GM06990 (cell line): ENCODE measurements at regions not wholly inside any gene's neighbourhood (a gene's known extent, or its start where the extent isn't known, plus 50 kb on each side); places are given as distances from the start of the nearest gene placed in this dataset.
A peak's percentile ranks its signal among the peaks of the same experiment; 100 is the strongest.

ENCODE experiments used
- DNase-seq: peaks from one replicate; pipeline ENCODE4 v3.0.0-alpha.2; 2011; ENCODE audit not compliant: insufficient read length; ENCODE audit errors: extremely low read depth
- H3K27me3 ChIP-seq: replicated peaks from 2 replicates; pipeline ENCODE4 v1.6.0; 2011; ENCODE audit warnings: low read length; ENCODE audit not compliant: control insufficient read depth, insufficient read depth
- H3K36me3 ChIP-seq: 2 replicates; pipeline ENCODE4 v1.5.1; 2011; ENCODE audit warnings: low read length; ENCODE audit not compliant: control insufficient read depth, insufficient read depth
- H3K4me3 ChIP-seq: replicated peaks from 2 replicates; pipeline ENCODE4 v1.5.1; 2011; ENCODE audit warnings: low read depth, mild to moderate bottlenecking, control low read depth, low read length
- CTCF ChIP-seq: IDR thresholded peaks from 2 replicates; pipeline ENCODE4 v1.5.1; 2011; ENCODE audit warnings: low read length, control low read depth, mild to moderate bottlenecking, inconsistent platforms; ENCODE audit not compliant: insufficient read depth, poor library complexity, severe bottlenecking

DNA sequence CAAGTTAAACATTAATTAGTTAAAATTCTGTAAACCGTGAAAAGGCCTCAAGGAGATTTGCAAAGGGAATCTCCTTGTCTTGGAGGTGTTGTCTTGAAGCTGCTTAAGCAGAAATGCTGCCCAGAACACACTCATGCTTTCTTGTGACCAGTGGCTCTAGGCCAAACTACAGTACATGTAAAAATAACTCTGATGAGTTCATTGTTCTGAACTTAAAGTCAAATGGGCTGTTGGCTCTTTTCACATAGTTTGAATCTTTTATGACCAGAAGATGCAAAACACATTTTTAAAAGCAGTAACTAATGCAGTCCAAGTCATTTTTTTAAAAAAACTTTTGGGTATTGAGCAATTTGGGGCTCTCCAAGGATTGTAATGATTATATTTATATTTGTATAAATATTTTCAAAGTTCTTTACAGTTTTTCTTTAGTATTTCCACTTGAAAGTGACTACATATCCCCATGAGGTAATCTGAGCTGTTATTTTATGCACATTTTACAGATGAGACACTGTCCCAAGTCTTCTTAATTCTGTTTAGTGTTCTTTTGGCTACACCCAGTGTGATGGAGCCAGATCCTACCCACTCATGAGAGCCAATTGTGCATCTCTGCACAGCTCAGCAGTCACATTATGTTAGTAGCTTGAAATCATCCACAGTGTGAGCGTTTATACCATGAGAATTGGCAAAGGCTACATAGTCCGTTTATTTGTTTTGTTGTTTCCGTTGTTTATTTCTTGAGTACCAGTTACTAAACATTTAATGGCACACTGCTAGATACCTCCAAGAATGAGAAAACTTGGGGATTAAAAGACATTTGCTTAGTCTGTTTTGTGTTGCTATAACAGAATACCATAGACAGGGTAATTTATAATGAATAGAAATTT lies 112.8 kb upstream of the ATXN3L start:
- Histone ChIP-seq H3K4me3 (no peak overlapping the region), H3K27me3 (no peaks in the 10 kb centered on the region), H3K36me3 (no peaks in the 10 kb centered on the region)
- no peak for DNase-seq
- no peak for TF ChIP-seq CTCF

GRCh38 chrX:13430136-13430827 lies 110.4 kb upstream of the ATXN3L start:
- Histone ChIP-seq H3K4me3 (no peak overlapping the region), H3K27me3 (no peaks in the 10 kb centered on the region), H3K36me3 (no peaks in the 10 kb centered on the region)
- DNase-seq = no peak
- TF ChIP-seq CTCF = no peak

DNA sequence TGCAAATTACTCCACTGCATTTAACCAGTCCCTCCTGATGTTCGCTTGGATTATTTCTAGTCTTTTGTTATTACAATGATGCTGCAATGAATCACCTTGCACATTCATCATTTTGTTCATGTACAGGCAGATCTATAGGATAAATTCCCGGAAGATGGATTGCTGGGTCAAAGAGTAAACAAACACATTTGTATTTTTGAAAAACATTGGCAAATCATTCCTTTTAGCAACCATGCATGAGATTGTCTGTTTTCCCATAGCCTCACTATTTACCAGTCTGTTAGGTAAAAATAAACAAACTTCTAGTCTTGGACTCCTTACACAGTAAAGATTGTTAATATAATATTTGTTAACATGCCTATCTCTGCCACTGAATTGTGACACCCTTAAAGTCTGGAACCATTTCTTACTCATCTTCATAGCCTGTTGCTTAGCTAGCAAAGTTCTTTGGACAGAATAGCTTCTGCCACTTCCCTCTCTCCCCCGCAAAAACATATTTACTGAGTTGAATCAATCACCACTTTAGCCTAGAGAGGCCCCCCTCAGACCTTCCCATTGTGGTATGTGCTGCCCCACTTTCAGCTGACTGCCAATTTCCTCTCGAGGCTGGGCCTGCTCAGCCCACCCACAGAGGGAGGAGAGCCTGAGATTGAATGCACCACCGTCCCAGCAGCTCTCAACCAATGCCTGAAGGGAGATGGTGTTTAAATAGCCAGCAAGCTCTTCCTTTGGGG lies 108.4 kb upstream of the ATXN3L start:
- no peak for TF ChIP-seq CTCF
- peak; percentile 18 for DNase-seq
- H3K27me3 ChIP-seq = no peaks in the 10 kb centered on the region
- no peak overlapping the region for H3K4me3 ChIP-seq
- no peaks in the 10 kb centered on the region for H3K36me3 ChIP-seq

- TF ChIP-seq CTCF = no peak
- H3K4me3 ChIP-seq = no peak overlapping the region
- DNase-seq = no peak
- H3K36me3 ChIP-seq = no peaks in the 10 kb centered on the region
- H3K27me3 ChIP-seq = no peaks in the 10 kb centered on the region
Observed at GRCh38 chrX:13427441-13428052, 107.7 kb upstream of the ATXN3L start.

DNA sequence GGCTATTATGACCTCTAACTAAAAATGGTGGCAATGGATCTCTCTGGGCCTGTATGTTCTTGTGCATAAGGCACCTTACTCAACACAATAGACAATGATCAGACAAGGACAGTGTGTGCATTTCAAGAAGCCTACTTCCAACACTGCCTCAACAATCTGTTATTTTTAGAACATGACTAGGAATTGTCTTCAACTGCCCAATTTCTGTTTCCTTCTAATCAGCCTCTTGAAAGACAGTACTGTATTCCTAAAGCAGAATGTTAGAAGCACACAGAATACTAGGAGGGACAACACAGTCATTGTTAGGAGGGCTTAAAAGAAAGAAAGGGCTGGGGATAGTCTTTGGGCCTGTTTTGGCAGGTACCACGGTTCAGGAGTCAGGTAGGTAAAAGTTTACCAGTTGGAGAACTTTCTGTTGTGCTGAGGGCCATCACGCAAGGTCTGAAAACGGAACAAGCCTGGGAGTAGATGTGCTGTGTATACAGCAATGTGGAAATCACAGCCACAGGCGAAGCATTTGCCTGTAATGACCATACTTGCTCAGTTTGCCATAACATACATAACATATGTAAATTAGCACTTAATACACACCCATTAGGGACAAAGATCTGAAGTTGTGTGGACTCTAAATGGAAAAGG lies 100.8 kb upstream of the ATXN3L start:
- Histone ChIP-seq H3K4me3 (no peak overlapping the region), H3K27me3 (no peaks in the 10 kb centered on the region)

More for the DNA sequence above, 100.8 kb upstream of the ATXN3L start:
- no peaks in the 10 kb centered on the region for H3K36me3 ChIP-seq
- DNase-seq = no peak
- TF ChIP-seq CTCF = no peak
